ENCODE measurements at regions not wholly inside any gene's neighbourhood (a gene's known extent, or its start where the extent isn't known, plus 50 kb on each side); places are given as distances from the start of the nearest gene placed in this dataset.

DNA sequence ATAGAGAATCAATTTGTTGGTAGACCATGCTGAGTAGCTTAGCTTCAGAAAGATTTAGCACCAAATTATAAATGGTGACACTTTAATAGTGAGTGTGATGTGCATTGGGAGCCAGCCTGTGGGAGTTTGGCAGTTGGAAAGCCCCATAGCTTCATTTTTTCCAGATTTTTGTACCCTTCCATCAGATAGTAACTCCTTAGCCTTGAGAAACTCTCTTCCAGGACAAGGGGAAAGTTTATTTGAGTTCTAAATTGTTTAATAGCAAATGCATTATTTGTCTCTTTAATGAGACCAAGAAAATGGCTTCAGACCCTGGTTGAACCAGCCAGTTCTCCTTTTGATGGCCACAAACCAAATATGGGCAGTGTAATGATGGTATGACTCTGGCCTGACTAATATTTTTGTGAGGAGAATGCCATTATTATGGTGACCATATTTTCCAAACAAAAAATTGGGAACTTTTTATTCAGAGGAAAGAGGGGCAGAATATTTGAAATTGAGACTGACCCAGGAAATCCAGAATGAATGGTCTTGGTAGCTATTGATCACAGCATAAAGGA is 49.8 kb downstream of the PLCE1 start:
- FAIRE-seq (no peak), DNase-seq (ENCODE audit: insufficient read length, low spot score) (no peak)
- TF ChIP-seq CTCF (IDR thresholded peaks at IDR 0.05; ENCODE audit: insufficient read depth, missing control alignments) = no peak

- no peak for DNase-seq (ENCODE audit: insufficient read length, low spot score)
- no peak for FAIRE-seq
- TF ChIP-seq CTCF (IDR thresholded peaks at IDR 0.05; ENCODE audit: insufficient read depth, missing control alignments) = no peak
These were observed 52.4 kb downstream of the PLCE1 start for GRCh38 chr10:94046098-94046497.

DNA sequence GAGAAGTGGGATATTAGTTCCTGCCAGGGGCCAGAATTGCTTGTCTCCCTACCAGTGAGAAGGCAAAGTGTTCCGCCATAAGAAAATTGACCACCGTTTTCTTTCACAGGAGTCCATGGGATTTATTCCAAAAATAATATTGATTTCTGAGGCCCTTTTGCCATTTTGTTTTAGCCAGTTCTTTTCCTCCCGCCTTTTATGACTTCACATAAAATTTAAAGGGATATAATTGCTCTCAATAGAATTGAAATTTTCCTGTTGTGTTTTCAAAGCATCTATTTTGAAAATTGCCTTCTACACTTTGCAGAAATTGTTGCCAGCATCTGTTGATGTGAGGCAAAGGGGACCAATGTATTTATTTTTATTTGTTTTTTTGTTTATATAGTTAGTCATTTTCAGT is 53.6 kb downstream of the PLCE1 start:
- DNase-seq (ENCODE audit: insufficient read length, low spot score) (no peak), FAIRE-seq (no peak)
- TF ChIP-seq CTCF (IDR thresholded peaks at IDR 0.05; ENCODE audit: insufficient read depth, missing control alignments) = no peak

GRCh38 chr10:94049911-94050310 is 56.2 kb downstream of the PLCE1 start:
- TF ChIP-seq CTCF (IDR thresholded peaks at IDR 0.05; ENCODE audit: insufficient read depth, missing control alignments) = no peak
- FAIRE-seq (no peak), DNase-seq (ENCODE audit: insufficient read length, low spot score) (no peak)

- DNase-seq (ENCODE audit: insufficient read length, low spot score) = no peak
- TF ChIP-seq CTCF (IDR thresholded peaks at IDR 0.05; ENCODE audit: insufficient read depth, missing control alignments) = no peak
- FAIRE-seq = no peak
These were observed 58.5 kb downstream of the PLCE1 start for GRCh38 chr10:94052281-94052680.

DNA sequence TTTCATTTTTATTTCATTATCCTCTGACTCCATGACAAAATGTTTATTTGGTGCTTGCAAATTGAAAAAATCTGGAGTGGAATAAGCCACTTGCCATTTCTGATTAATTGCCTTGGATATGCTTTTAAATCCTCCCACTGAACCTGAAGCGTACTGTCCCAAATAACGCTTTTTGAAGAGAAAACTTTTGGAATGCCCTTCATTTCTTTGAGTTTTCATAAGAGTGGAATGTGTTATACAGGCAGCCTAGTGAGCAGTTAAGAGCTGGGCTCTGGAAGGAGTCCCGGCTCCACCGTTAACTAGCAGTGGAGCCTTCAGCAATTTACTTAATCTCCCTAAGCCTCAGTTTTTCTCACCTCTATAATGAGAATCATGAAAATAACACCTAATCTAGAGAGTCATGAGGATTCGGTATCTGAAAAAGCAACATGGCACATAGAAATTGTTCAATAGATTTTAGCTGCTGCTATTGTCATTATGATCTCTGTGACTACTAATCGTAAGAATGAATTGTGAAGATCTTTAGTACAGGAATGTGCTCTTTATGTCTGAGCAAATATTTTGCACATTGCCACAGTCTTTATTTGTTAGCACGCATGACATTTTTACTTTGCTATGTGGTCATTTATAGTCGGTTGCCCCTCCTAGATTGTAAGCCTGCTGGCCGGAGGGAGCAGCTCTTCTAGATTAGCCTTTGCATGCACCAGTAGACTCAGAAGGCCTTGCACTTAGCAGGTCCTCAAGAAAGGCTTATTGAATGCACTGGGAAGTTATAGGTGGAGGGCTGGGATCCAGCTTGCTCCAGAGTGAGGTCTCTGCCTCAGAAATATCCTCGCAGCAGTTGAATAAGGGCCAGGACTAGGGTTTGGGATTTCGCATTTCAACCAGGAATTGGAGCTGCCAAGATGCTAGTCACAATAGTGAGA is 59.4 kb downstream of the PLCE1 start:
- FAIRE-seq (peak; percentile 56), DNase-seq (ENCODE audit: insufficient read length, low spot score) (no peak)
- no peak for TF ChIP-seq CTCF (IDR thresholded peaks at IDR 0.05; ENCODE audit: insufficient read depth, missing control alignments)
